GM12864 (cell line): ENCODE measurements at regions not wholly inside any gene's neighbourhood (a gene's known extent, or its start where the extent isn't known, plus 50 kb on each side); places are given as distances from the start of the nearest gene placed in this dataset.
A peak's percentile ranks its signal among the peaks of the same experiment; 100 is the strongest.

Experiments used
- DNase-seq: peaks from one replicate; pipeline ENCODE4 v3.0.0-alpha.2; 2011; ENCODE audit warnings: low read depth
- H3K4me3 ChIP-seq: 2 replicates; pipeline ENCODE4 v1.5.1; 2011; ENCODE audit warnings: mild to moderate bottlenecking, low read depth, low read length, control low read depth
- CTCF ChIP-seq: IDR thresholded peaks from 2 replicates; pipeline ENCODE4 v1.5.1; 2011; ENCODE audit warnings: low read depth, mild to moderate bottlenecking, moderate library complexity, low read length, control low read depth, inconsistent platforms; ENCODE audit errors: missing control alignments

- no peak for TF ChIP-seq CTCF
- DNase-seq, result no peak
- no peak overlapping the region for H3K4me3 ChIP-seq
Measured at GRCh38 chr3:8103954-8104353, 397.7 kb upstream of the LMCD1 start.

- no peak for DNase-seq
- H3K4me3 ChIP-seq, result no peak overlapping the region
- TF ChIP-seq CTCF, result no peak
Measured at GRCh38 chr3:8106921-8107320, 394.7 kb upstream of the LMCD1 start.

GRCh38 chr3:8110966-8111798, 390.4 kb upstream of the LMCD1 start:
- no peak overlapping the region for H3K4me3 ChIP-seq
- DNase-seq, result peak; percentile 25
- peak; percentile 79 for TF ChIP-seq CTCF

- H3K4me3 ChIP-seq, result no peak overlapping the region
- no peak for TF ChIP-seq CTCF
- DNase-seq, result no peak
Measured at GRCh38 chr3:8112587-8112986, 389.0 kb upstream of the LMCD1 start.

- no peak for DNase-seq
- TF ChIP-seq CTCF, result no peak
- no peak overlapping the region for H3K4me3 ChIP-seq
Measured at GRCh38 chr3:8113626-8114025, 388.0 kb upstream of the LMCD1 start.

- no peak for DNase-seq
- TF ChIP-seq CTCF, result no peak
- no peak overlapping the region for H3K4me3 ChIP-seq
Measured at GRCh38 chr3:8128686-8129085, 372.9 kb upstream of the LMCD1 start.

GRCh38 chr3:8136553-8136952, 365.1 kb upstream of the LMCD1 start:
- no peak for DNase-seq
- no peak for TF ChIP-seq CTCF
- no peak overlapping the region for H3K4me3 ChIP-seq
